ENCODE measurements at regions not wholly inside any gene's neighbourhood (a gene's known extent, or its start where the extent isn't known, plus 50 kb on each side); places are given as distances from the start of the nearest gene placed in this dataset.
A peak's percentile ranks its signal among the peaks of the same experiment; 100 is the strongest.

GRCh38 chr16:8175411-8175810 lies 414.9 kb downstream of the TMEM114 start:
- H3K27me3 ChIP-seq (replicated peaks; ENCODE audit: control insufficient read depth, insufficient read depth, low read length), result no peaks in the 10 kb centered on the region
- H3K4me3 ChIP-seq (replicated peaks; ENCODE audit: low read depth, low read length), result no peak overlapping the region
- DNase-seq (ENCODE audit: extremely low read depth, insufficient read length), result no peak
- TF ChIP-seq CTCF (IDR thresholded peaks at IDR 0.05; ENCODE audit: insufficient read depth, low read length, poor library complexity, severe bottlenecking), result no peak
- H3K36me3 ChIP-seq (ENCODE audit: control insufficient read depth, insufficient read depth, low read length), result no peaks in the 10 kb centered on the region

- H3K27me3 ChIP-seq (replicated peaks; ENCODE audit: control insufficient read depth, insufficient read depth, low read length), result no peaks in the 10 kb centered on the region
- no peak for DNase-seq (ENCODE audit: extremely low read depth, insufficient read length)
- H3K36me3 ChIP-seq (ENCODE audit: control insufficient read depth, insufficient read depth, low read length), result no peaks in the 10 kb centered on the region
- peak; percentile 79 for TF ChIP-seq CTCF (IDR thresholded peaks at IDR 0.05; ENCODE audit: insufficient read depth, low read length, poor library complexity, severe bottlenecking)
- no peak overlapping the region for H3K4me3 ChIP-seq (replicated peaks; ENCODE audit: low read depth, low read length)
Observed at GRCh38 chr16:8173111-8173644, 417.1 kb downstream of the TMEM114 start.

- Histone ChIP-seq H3K36me3 (ENCODE audit: control insufficient read depth, insufficient read depth, low read length) (no peaks in the 10 kb centered on the region), H3K4me3 (replicated peaks; ENCODE audit: low read depth, low read length) (no peak overlapping the region), H3K27me3 (replicated peaks; ENCODE audit: control insufficient read depth, insufficient read depth, low read length) (no peaks in the 10 kb centered on the region)
- DNase-seq (ENCODE audit: extremely low read depth, insufficient read length), result no peak
- no peak for TF ChIP-seq CTCF (IDR thresholded peaks at IDR 0.05; ENCODE audit: insufficient read depth, low read length, poor library complexity, severe bottlenecking)
Observed at GRCh38 chr16:8172551-8172950, 417.8 kb downstream of the TMEM114 start.

GRCh38 chr16:8168016-8168415 lies 422.3 kb downstream of the TMEM114 start:
- no peak for DNase-seq (ENCODE audit: extremely low read depth, insufficient read length)
- TF ChIP-seq CTCF (IDR thresholded peaks at IDR 0.05; ENCODE audit: insufficient read depth, low read length, poor library complexity, severe bottlenecking), result no peak
- Histone ChIP-seq H3K4me3 (replicated peaks; ENCODE audit: low read depth, low read length) (no peak overlapping the region), H3K36me3 (ENCODE audit: control insufficient read depth, insufficient read depth, low read length) (no peaks in the 10 kb centered on the region), H3K27me3 (replicated peaks; ENCODE audit: control insufficient read depth, insufficient read depth, low read length) (no peaks in the 10 kb centered on the region)

GRCh38 chr16:8167436-8167835 lies 422.9 kb downstream of the TMEM114 start:
- Histone ChIP-seq H3K27me3 (replicated peaks; ENCODE audit: control insufficient read depth, insufficient read depth, low read length) (no peaks in the 10 kb centered on the region), H3K4me3 (replicated peaks; ENCODE audit: low read depth, low read length) (no peak overlapping the region), H3K36me3 (ENCODE audit: control insufficient read depth, insufficient read depth, low read length) (no peaks in the 10 kb centered on the region)
- no peak for DNase-seq (ENCODE audit: extremely low read depth, insufficient read length)
- TF ChIP-seq CTCF (IDR thresholded peaks at IDR 0.05; ENCODE audit: insufficient read depth, low read length, poor library complexity, severe bottlenecking), result no peak

- DNase-seq (ENCODE audit: extremely low read depth, insufficient read length), result no peak
- Histone ChIP-seq H3K4me3 (replicated peaks; ENCODE audit: low read depth, low read length) (no peak overlapping the region), H3K27me3 (replicated peaks; ENCODE audit: control insufficient read depth, insufficient read depth, low read length) (no peaks in the 10 kb centered on the region), H3K36me3 (ENCODE audit: control insufficient read depth, insufficient read depth, low read length) (no peaks in the 10 kb centered on the region)
- no peak for TF ChIP-seq CTCF (IDR thresholded peaks at IDR 0.05; ENCODE audit: insufficient read depth, low read length, poor library complexity, severe bottlenecking)
Observed at GRCh38 chr16:8158051-8158450, 432.3 kb downstream of the TMEM114 start.
